ENCODE measurements at regions not wholly inside any gene's neighbourhood (a gene's known extent, or its start where the extent isn't known, plus 50 kb on each side); places are given as distances from the start of the nearest gene placed in this dataset.

GRCh38 chr3:39637807-39638206, 170.3 kb downstream of the MOBP start (continued):
- TF ChIP-seq MAX (IDR thresholded peaks at IDR 0.05) = peak; percentile 59

GRCh38 chr3:39638301-39638700, 170.8 kb downstream of the MOBP start:
- H3K9ac ChIP-seq (ENCODE audit: low read length) = no peak overlapping the region
- peak overlapping the region; percentile 97 for H2AFZ ChIP-seq (ENCODE audit: low read depth, low read length, poor library complexity, severe bottlenecking)
- POLR2A ChIA-PET = no interaction called here
- intact Hi-C loops (cut with micrococcal nuclease) = no loop called here
- H3K27me3 ChIP-seq (ENCODE audit: insufficient read depth, low read length) = no peaks in the 10 kb centered on the region
- no peaks in the 10 kb centered on the region for H3K79me2 ChIP-seq (ENCODE audit: insufficient read depth, low read length)
- no peaks in the 10 kb centered on the region for H3K9me2 ChIP-seq (ENCODE audit: insufficient read depth)
- H3K4me2 ChIP-seq (ENCODE audit: low read length) = no peak overlapping the region
- H3K4me1 ChIP-seq (ENCODE audit: control insufficient read depth in 1 of 2, insufficient read depth in 2 of 2, low read length in 2 of 2) = peaks cover 3 to 26% of the 10 kb centered on the region in 2 experiments; a peak in 3 of 4 replicates
- no peak overlapping the region; the same call in 1 of the 2 replicates for H3K27ac ChIP-seq (ENCODE audit: low read depth, low read length)
- ATAC-seq (no peak), DNase-seq (ENCODE audit: low read depth, low spot score) (no peak)
- no TSS peak for BruUV-seq (replicated peaks)
- CTCF ChIA-PET = interaction anchor here (1.0 to 1.5 kb wide), 3 partner anchors 89 to 541 kb away, joined by 3 read pairs; no protein-coding TSS in a partner anchor
- H4K20me1 ChIP-seq (ENCODE audit: insufficient read depth) = no peaks in the 10 kb centered on the region
- H3K36me3 ChIP-seq (ENCODE audit: control insufficient read depth in 1 of 2, insufficient read depth in 2 of 2, low read length in 2 of 2) = no peaks in the 10 kb centered on the region
- no peak for TF ChIP-seq EGR1 (IDR thresholded peaks at IDR 0.05; ENCODE audit: low read depth)
- no peak for TF ChIP-seq CTCF (IDR thresholded peaks at IDR 0.05 in 2 of 3, conservative IDR thresholded peaks at IDR 0.05 in 1 of 3; ENCODE audit: borderline replicate concordance in 1 of 3, insufficient read depth in 1 of 3, low read depth in 2 of 3, low read length in 2 of 3)
- TF ChIP-seq ZBTB33 (IDR thresholded peaks at IDR 0.05; ENCODE audit: extremely low read depth, insufficient replicate concordance, low read length) = no peak
- no peak for TF ChIP-seq POLR2A (IDR thresholded peaks at IDR 0.05; ENCODE audit: borderline replicate concordance, extremely low read depth, insufficient read depth, insufficient read length)
- TF ChIP-seq REST (IDR thresholded peaks at IDR 0.05; ENCODE audit: low read depth) = no peak
- no peak for TF ChIP-seq SRF (IDR thresholded peaks at IDR 0.05; ENCODE audit: low read depth)
- no peak; the same call in 1 of the 2 replicates for TF ChIP-seq MAX (IDR thresholded peaks at IDR 0.05)
- no peaks in the 10 kb centered on the region for H3K9me3 ChIP-seq (ENCODE audit: control insufficient read depth in 1 of 2, insufficient read depth in 1 of 2, low read depth in 1 of 2, low read length in 2 of 2)
- RAD21 ChIA-PET (ENCODE audit: low non-redundant PET in 1 of 2, low total read pairs in 2 of 2, uncharacterized antibody in 2 of 2, unreplicated experiment in 2 of 2) = no interaction called here
- no peak overlapping the region for H3K4me3 ChIP-seq (replicated peaks in 1 of 2; ENCODE audit: low read depth in 1 of 2, low read length in 2 of 2)

All from HCT116 (cell line).